ENCODE measurements at regions not wholly inside any gene's neighbourhood (a gene's known extent, or its start where the extent isn't known, plus 50 kb on each side); places are given as distances from the start of the nearest gene placed in this dataset.

- DNase-seq = no peak
Observed at GRCh38 chr3:110731148-110731547, 340.5 kb upstream of the NECTIN3 start.

- DNase-seq = no peak
Observed at GRCh38 chr3:110732420-110732819, 339.2 kb upstream of the NECTIN3 start.

- DNase-seq = no peak
Observed at GRCh38 chr3:110733045-110733444, 338.6 kb upstream of the NECTIN3 start.

- no peak for DNase-seq
Observed at GRCh38 chr3:110734524-110734923, 337.1 kb upstream of the NECTIN3 start.

- DNase-seq = peak in 1 of 3 donors; percentile 3
Observed at GRCh38 chr3:110736332-110736731, 335.3 kb upstream of the NECTIN3 start.

- no peak for DNase-seq
Observed at GRCh38 chr3:110738531-110738930, 333.1 kb upstream of the NECTIN3 start.

GRCh38 chr3:110741891-110742290 lies 329.7 kb upstream of the NECTIN3 start:
- DNase-seq = no peak

GRCh38 chr3:110743202-110743601 lies 328.4 kb upstream of the NECTIN3 start:
- DNase-seq = no peak

- DNase-seq = no peak
Observed at GRCh38 chr3:110743984-110744383, 327.6 kb upstream of the NECTIN3 start.

GRCh38 chr3:110744723-110745122 lies 326.9 kb upstream of the NECTIN3 start:
- no peak for DNase-seq

GRCh38 chr3:110749006-110749405 lies 322.6 kb upstream of the NECTIN3 start:
- DNase-seq = no peak

GRCh38 chr3:110750201-110750600 lies 321.4 kb upstream of the NECTIN3 start:
- DNase-seq = no peak

GRCh38 chr3:110752307-110752706 lies 319.3 kb upstream of the NECTIN3 start:
- DNase-seq = no peak

- no peak for DNase-seq
Observed at GRCh38 chr3:110753516-110753915, 318.1 kb upstream of the NECTIN3 start.

- no peak for DNase-seq
Observed at GRCh38 chr3:110754212-110754916, 317.3 kb upstream of the NECTIN3 start.

GRCh38 chr3:110755345-110755744 lies 316.3 kb upstream of the NECTIN3 start:
- no peak for DNase-seq

- DNase-seq = no peak
Observed at GRCh38 chr3:110756705-110757104, 314.9 kb upstream of the NECTIN3 start.

GRCh38 chr3:110758208-110758607 lies 313.4 kb upstream of the NECTIN3 start:
- DNase-seq = no peak

GRCh38 chr3:110767156-110767555 lies 304.5 kb upstream of the NECTIN3 start:
- DNase-seq = no peak

GRCh38 chr3:110767838-110768237 lies 303.8 kb upstream of the NECTIN3 start:
- no peak for DNase-seq

GRCh38 chr3:110773413-110773954 lies 298.1 kb upstream of the NECTIN3 start:
- no peak for DNase-seq

GRCh38 chr3:110774496-110775265 lies 296.9 kb upstream of the NECTIN3 start:
- no peak for DNase-seq

- no peak for DNase-seq
Observed at GRCh38 chr3:110779581-110779980, 292.0 kb upstream of the NECTIN3 start.

GRCh38 chr3:110783541-110783940 lies 288.1 kb upstream of the NECTIN3 start:
- DNase-seq = no peak

Data from suppressor macrophage treated with lipopolysaccharide for 1 hour (primary cell).